H1 (cell line): ENCODE measurements at regions not wholly inside any gene's neighbourhood (a gene's known extent, or its start where the extent isn't known, plus 50 kb on each side); places are given as distances from the start of the nearest gene placed in this dataset.

Experiments
- ATF2 ChIP-seq: IDR thresholded peaks from 2 replicates; pipeline ENCODE4 v1.6.1; 2012; ENCODE audit warnings: low read length, inconsistent platforms
- BCL11A ChIP-seq, 2 experiments: IDR thresholded peaks; one replicate each; pipeline ENCODE4 v1.6.1; 2011; ENCODE audit warnings: low read depth in 2 of 2, low read length in 2 of 2, mild to moderate bottlenecking in 2 of 2
- CHD7 ChIP-seq: fragments of 300-600 bp; sonication (generic); IDR thresholded peaks from 2 replicates; pipeline ENCODE4 v1.7.1; 2012; ENCODE audit warnings: low read length, moderate library complexity, mild to moderate bottlenecking, inconsistent platforms; ENCODE audit not compliant: insufficient replicate concordance
- EP300 ChIP-seq, 2 experiments: IDR thresholded peaks; 1 replicate in 1 of 2; 2 replicates in 1 of 2; pipeline ENCODE4 v1.6.1; 2011 to 2012; ENCODE audit warnings: low read depth in 2 of 2, low read length in 2 of 2, mild to moderate bottlenecking in 2 of 2, borderline replicate concordance in 1 of 2, inconsistent platforms in 1 of 2, moderate library complexity in 1 of 2
- HDAC6 ChIP-seq: IDR thresholded peaks from one replicate; pipeline ENCODE4 v1.7.1; 2012; ENCODE audit warnings: low read depth, mild to moderate bottlenecking, inconsistent platforms, low read length, moderate library complexity
- KDM5A ChIP-seq: fragments of 200-600 bp; IDR thresholded peaks from 2 replicates; pipeline ENCODE4 v1.7.1; 2012; ENCODE audit warnings: mild to moderate bottlenecking, low read length, inconsistent platforms, mixed read lengths
- NANOG ChIP-seq: IDR thresholded peaks from 2 replicates; pipeline ENCODE4 v1.6.1; 2011; ENCODE audit warnings: low read length, low read depth, mild to moderate bottlenecking, inconsistent platforms; ENCODE audit not compliant: insufficient read depth, poor library complexity, severe bottlenecking
- PHF8 ChIP-seq: fragments of 200-600 bp; sonication (generic); conservative IDR thresholded peaks from 2 replicates; pipeline ENCODE4 v1.7.1; 2012; ENCODE audit warnings: low read depth, mild to moderate bottlenecking, inconsistent platforms, low read length, moderate library complexity
- RFX5 ChIP-seq: IDR thresholded peaks from 2 replicates; pipeline ENCODE4 v1.6.1; 2011; ENCODE audit warnings: low read depth, low read length, improper control_type of control experiment, borderline replicate concordance

- TF ChIP-seq CHD7 (no peak), KDM5A (no peak), ATF2 (no peak), HDAC6 (no peak), NANOG (no peak), EP300 (IDR thresholded peaks at IDR 0.05; ENCODE audit: borderline replicate concordance in 1 of 2, low read depth in 2 of 2, low read length in 2 of 2) (no peak), PHF8 (no peak), BCL11A (IDR thresholded peaks at IDR 0.05; ENCODE audit: low read depth in 2 of 2, low read length in 2 of 2) (no peak), RFX5 (no peak)
Measured at GRCh38 chr12:47403681-47404080, 302.1 kb downstream of the RPAP3 start (continued).
